Stimulated activated CD8-positive, alpha-beta memory T cell treated with anti-CD3 and anti-CD28 coated beads, Interleukin-7, amount 100 ng/mL, for 48 hours (primary cell): ENCODE measurements at regions not wholly inside any gene's neighbourhood (a gene's known extent, or its start where the extent isn't known, plus 50 kb on each side); places are given as distances from the start of the nearest gene placed in this dataset.

Experiments
- DNase-seq, 2 donors: peaks; one replicate each; pipeline ENCODE4 v3.0.0-alpha.2; 2020; ENCODE audit warnings: low read depth in 1 of 2; ENCODE audit errors: extremely low read depth in 1 of 2

DNA sequence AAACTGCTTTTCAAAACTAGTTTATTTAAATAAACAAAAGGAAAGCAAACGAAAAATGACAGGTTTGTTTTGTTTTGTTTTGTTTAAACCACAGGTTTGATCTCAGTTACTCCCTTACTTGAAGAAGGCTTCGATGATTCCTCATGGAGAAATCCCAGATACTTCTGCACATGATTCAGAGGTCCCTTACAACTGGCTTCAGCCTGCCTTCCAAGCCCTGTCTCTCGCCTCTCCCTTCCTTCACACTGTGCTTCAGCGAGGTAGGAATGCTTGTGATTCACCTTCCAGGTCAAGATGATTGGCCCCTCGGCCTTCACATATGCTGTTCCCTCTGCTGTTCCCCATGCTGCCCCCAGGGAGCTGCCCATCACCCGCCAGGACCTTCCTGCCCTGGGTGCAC is 104.1 kb upstream of the ITGA6 start:
- no peak for DNase-seq

- no peak for DNase-seq
Measured at GRCh38 chr2:172323861-172324597, 103.4 kb upstream of the ITGA6 start.

DNA sequence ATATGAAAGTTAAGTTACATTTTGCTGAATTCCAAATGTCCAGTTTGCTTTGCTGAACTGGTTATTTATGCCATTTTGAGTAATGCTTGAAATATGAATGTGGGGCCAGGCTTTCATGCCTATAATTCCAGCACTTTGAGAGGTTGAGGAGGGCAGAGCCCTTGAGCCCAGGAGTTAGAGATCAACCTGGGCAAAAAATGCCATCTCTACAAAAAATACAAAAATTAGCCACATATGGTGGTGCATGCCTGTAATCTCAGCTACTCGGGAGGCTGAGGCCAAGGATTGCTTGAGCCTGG is 101.2 kb upstream of the ITGA6 start:
- no peak for DNase-seq

- DNase-seq: no peak
Measured at GRCh38 chr2:172328103-172328841, 99.1 kb upstream of the ITGA6 start.

DNA sequence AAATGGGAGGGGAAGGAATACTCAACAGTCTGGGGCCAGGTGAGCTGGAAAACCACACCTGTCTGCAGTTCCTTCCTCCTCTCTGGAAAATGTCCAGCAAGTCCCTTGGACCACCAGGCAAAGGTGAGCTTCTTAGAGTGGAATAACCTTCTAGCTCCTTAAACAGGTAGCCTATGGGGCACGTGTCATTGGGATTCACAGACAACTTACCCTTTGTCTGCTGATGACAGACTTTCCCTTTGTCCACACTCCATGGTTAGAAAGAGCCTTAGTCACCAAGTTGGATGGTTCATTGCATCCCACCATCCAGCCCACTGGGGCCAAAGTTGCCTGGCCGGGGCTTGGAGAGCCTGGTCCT is 98.0 kb upstream of the ITGA6 start:
- no peak for DNase-seq

DNA sequence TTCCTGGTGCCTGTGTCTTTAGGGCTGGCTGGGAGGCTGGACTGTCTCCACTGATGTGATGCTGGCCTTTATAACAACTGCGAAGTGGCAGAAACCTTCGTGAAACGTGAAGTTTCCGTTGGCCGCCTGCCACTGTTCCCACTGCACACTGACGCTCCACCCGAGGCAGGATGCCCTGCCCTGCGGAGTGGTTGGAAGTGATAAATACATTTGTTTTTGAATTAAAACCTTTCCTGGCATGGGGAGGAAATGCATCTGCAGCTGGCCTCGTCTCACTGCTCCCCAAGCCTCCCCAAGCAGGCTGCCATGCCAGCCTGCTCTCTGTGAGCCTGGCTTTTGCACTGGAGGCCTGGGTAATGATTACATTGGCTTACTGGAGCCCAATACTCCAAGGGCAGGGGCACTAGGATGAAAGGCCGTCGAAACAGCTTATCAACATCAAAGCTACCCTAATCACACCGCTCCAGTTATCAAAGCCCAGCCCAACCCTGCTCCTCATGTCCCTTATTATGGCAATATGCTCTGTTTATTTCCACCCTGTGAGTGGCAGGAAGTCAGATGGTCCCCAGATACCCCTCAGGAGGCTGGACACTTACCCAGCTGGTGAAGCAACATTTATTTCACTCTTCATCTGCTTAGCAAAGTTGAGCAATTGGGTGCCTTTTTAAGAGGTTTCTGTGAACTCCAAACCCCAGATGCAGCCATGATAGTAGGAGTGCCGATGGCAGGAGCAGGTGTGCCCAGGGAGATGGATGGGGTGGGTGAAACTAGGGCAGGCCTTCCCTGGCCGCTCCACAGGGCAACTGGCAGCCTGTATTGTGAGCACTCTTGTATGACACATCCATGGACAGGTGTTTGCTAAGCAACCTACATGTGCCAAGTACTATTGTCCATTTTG is 97.4 kb upstream of the ITGA6 start:
- no peak for DNase-seq

GRCh38 chr2:172332507-172332906 is 94.9 kb upstream of the ITGA6 start:
- DNase-seq: no peak

GRCh38 chr2:172333235-172333977 is 94.0 kb upstream of the ITGA6 start:
- no peak for DNase-seq

- DNase-seq: no peak
Measured at GRCh38 chr2:172333978-172334330, 93.4 kb upstream of the ITGA6 start.

GRCh38 chr2:172334988-172335387 is 92.4 kb upstream of the ITGA6 start:
- no peak for DNase-seq

GRCh38 chr2:172335736-172336135 is 91.7 kb upstream of the ITGA6 start:
- DNase-seq: no peak

DNA sequence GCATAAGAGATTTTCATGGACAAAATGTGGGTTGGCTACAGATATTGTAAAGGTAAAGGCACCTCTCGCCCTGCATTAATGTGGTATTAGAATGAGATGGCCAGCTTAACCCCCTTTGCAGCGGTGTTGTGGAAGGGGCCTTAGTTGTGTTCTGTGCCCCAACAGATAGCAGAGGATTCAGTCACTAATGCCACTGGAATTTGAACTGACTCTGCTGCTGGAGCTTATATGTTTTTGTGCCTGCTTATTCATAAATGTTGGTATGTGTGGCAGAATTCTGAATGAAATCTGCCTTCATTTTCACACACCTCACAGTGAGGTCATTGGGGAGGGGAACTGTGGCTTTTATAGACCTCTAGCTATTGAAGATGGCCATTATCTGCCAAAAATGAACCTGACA is 90.7 kb upstream of the ITGA6 start:
- DNase-seq: no peak

GRCh38 chr2:172339371-172340010 is 87.9 kb upstream of the ITGA6 start:
- no peak for DNase-seq

- DNase-seq: no peak
Measured at GRCh38 chr2:172340394-172340793, 87.0 kb upstream of the ITGA6 start.

DNA sequence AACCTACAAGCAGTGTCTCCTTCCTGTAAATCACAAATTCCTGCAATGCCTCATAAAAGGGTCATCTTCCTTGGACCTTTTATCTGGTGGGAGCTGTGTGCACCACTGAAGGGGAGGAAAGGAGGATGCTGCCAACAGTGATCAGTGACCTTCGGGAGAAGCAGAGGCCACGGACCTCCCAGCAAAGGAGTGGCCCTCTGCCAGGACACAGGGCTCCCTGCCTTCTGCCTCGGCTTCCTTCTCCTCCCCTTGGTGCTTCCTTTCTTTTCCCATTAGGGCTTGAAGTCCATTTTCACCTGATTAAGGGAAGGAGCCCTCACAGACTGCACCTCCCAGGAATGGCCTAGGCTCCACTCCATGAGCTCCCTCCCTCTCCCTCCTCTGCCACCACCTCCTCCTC is 85.3 kb upstream of the ITGA6 start:
- DNase-seq: no peak

- DNase-seq: no peak
Measured at GRCh38 chr2:172342611-172343010, 84.8 kb upstream of the ITGA6 start.

GRCh38 chr2:172344159-172344558 is 83.2 kb upstream of the ITGA6 start:
- no peak for DNase-seq

- no peak for DNase-seq
Measured at GRCh38 chr2:172345956-172346555, 81.3 kb upstream of the ITGA6 start.

DNA sequence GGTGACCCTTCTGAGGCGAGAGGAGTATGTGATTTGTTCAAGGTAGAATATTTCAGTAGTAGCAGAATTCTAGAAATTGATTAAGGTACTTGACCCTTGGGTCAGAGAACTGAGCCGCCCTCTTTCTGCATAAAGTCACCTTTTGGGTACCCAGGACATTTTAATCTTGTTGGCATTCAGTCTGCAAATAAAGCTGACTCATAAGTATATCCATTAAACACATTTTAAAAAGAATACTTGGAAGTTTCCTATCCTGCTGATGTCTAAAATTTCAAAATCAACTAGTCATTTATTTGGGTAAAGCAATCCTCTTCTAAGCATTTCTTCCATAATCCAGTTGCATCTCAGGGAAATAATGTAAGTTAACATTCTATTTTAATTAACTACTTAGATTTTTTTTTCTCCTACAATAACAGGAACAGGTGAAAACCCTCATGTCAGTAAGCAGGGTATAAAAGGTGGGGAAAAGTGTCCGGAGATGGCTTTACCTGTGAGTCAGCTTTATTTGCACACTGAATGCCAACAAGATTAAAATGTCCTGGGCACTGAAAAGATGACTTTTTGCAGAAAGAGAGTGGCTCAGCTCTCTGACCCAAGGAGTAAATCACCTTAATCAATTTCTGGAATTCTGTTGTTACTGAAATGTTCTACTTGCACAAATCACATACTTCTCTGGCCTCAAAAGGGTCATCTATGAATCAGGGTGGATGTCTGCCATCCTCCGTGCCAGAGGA is 78.7 kb upstream of the ITGA6 start:
- DNase-seq: no peak
